HS-27A (cell line): ENCODE measurements at regions not wholly inside any gene's neighbourhood (a gene's known extent, or its start where the extent isn't known, plus 50 kb on each side); places are given as distances from the start of the nearest gene placed in this dataset.
"Not testable (repeated sequence)": the region's sequence is repeated elsewhere in the genome, so short reads cannot be mapped to it uniquely, and the experiment has no call there.

Experiments used
- DNase-seq: peaks from one replicate; pipeline ENCODE4 v3.0.0-alpha.2; 2012; ENCODE audit warnings: low read depth, missing footprints

- no peak for DNase-seq
Observed at GRCh38 chr10:123221418-123221817, 67.2 kb downstream of the BUB3 start.

- no peak for DNase-seq
Observed at GRCh38 chr10:123222832-123223231, 68.6 kb downstream of the BUB3 start.

GRCh38 chr10:123227706-123228105, 73.5 kb downstream of the BUB3 start:
- no peak for DNase-seq

GRCh38 chr10:123229927-123230630, 75.9 kb downstream of the BUB3 start:
- no peak for DNase-seq

GRCh38 chr10:123232879-123233278, 78.7 kb downstream of the BUB3 start:
- DNase-seq, result not testable (repeated sequence)

GRCh38 chr10:123235014-123235413, 80.8 kb downstream of the BUB3 start:
- DNase-seq, result not testable (repeated sequence)

- no peak for DNase-seq
Observed at GRCh38 chr10:123236126-123236525, 81.9 kb downstream of the BUB3 start.

GRCh38 chr10:123240250-123240649, 86.0 kb downstream of the BUB3 start:
- no peak for DNase-seq

GRCh38 chr10:123240776-123241175, 86.6 kb downstream of the BUB3 start:
- DNase-seq, result no peak

GRCh38 chr10:123241391-123242141, 87.4 kb downstream of the BUB3 start:
- no peak for DNase-seq

GRCh38 chr10:123244747-123245146, 90.5 kb downstream of the BUB3 start:
- DNase-seq, result no peak

GRCh38 chr10:123245264-123245663, 91.1 kb downstream of the BUB3 start:
- no peak for DNase-seq

- DNase-seq, result no peak
Observed at GRCh38 chr10:123249894-123250293, 95.7 kb downstream of the BUB3 start.

- DNase-seq, result no peak
Observed at GRCh38 chr10:123250640-123251039, 96.4 kb downstream of the BUB3 start.

- DNase-seq, result no peak
Observed at GRCh38 chr10:123252779-123253178, 98.6 kb downstream of the BUB3 start.

GRCh38 chr10:123254343-123254742, 100.1 kb downstream of the BUB3 start:
- DNase-seq, result not testable (repeated sequence)

- no peak for DNase-seq
Observed at GRCh38 chr10:123257904-123258456, 103.8 kb downstream of the BUB3 start.

GRCh38 chr10:123259081-123259480, 104.9 kb downstream of the BUB3 start:
- DNase-seq, result no peak

- no peak for DNase-seq
Observed at GRCh38 chr10:123259791-123260190, 105.6 kb downstream of the BUB3 start.

GRCh38 chr10:123262456-123262855, 108.3 kb downstream of the BUB3 start:
- no peak for DNase-seq

GRCh38 chr10:123266971-123267370, 112.8 kb downstream of the BUB3 start:
- no peak for DNase-seq

- no peak for DNase-seq
Observed at GRCh38 chr10:123269017-123269552, 114.9 kb downstream of the BUB3 start.

- DNase-seq, result no peak
Observed at GRCh38 chr10:123269675-123270074, 115.5 kb downstream of the BUB3 start.
